HepG2 (cell line): ENCODE measurements at regions not wholly inside any gene's neighbourhood (a gene's known extent, or its start where the extent isn't known, plus 50 kb on each side); places are given as distances from the start of the nearest gene placed in this dataset.

Experiments used
- JUND ChIP-seq: sonication (generic); formaldehyde crosslinking; IDR thresholded peaks from 2 replicates; pipeline ENCODE4 v1.8.0; 2022; ENCODE audit warnings: mild to moderate bottlenecking, missing genetic modification reagents
- MTA1 ChIP-seq: sonication (generic); formaldehyde crosslinking; IDR thresholded peaks from 2 replicates; pipeline ENCODE4 v1.4.0; 2020; ENCODE audit warnings: missing genetic modification reagents, mild to moderate bottlenecking, borderline replicate concordance
- TARDBP ChIP-seq: sonication (generic); formaldehyde crosslinking; IDR thresholded peaks from 2 replicates; pipeline ENCODE4 v1.8.0; 2022; ENCODE audit warnings: mild to moderate bottlenecking, missing genetic modification reagents
- ZNF10 ChIP-seq: sonication (generic); formaldehyde crosslinking; IDR thresholded peaks from 2 replicates; pipeline ENCODE4 v1.4.0; 2020; ENCODE audit warnings: mild to moderate bottlenecking, low read depth, missing genetic modification reagents, borderline replicate concordance

- TF ChIP-seq TARDBP (CRISPR knock-in tag) (no peak), JUND (CRISPR knock-in tag) (no peak), MTA1 (CRISPR knock-in tag) (no peak), ZNF10 (CRISPR knock-in tag) (no peak)
Observed at GRCh38 chr22:22118987-22119386, 125.6 kb upstream of the VPREB1 start.
